Stimulated activated CD8-positive, alpha-beta memory T cell treated with anti-CD3 and anti-CD28 coated beads, Interleukin-12 subunit alpha, Interleukin-12 subunit beta, amount 100 ng/mL, for 24 hours (primary cell): ENCODE measurements at regions not wholly inside any gene's neighbourhood (a gene's known extent, or its start where the extent isn't known, plus 50 kb on each side); places are given as distances from the start of the nearest gene placed in this dataset.

Experiments used
- DNase-seq: peaks from one replicate; pipeline ENCODE4 v3.0.0-alpha.2; 2020; ENCODE audit errors: extremely low read depth

DNA sequence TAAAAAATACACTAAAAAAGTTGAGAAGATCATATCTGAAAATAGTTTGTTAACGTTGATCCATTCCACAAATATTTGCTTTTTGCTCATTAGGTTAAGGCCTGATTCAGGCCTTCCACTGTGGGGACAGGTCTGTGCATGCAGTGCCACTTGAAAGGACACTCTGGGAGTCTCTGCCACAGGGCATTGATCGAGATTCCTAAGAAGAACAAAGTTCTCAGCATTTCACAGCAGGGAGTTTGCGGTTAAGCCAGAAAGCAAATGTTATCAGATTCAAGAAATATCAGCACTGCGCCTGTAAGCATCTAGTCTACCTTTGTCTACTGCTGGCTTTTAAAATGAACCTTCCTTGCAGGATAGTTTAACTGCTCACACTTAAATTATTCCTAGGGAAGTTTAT, 62.2 kb upstream of the TNIP3 start:
- no peak for DNase-seq

DNA sequence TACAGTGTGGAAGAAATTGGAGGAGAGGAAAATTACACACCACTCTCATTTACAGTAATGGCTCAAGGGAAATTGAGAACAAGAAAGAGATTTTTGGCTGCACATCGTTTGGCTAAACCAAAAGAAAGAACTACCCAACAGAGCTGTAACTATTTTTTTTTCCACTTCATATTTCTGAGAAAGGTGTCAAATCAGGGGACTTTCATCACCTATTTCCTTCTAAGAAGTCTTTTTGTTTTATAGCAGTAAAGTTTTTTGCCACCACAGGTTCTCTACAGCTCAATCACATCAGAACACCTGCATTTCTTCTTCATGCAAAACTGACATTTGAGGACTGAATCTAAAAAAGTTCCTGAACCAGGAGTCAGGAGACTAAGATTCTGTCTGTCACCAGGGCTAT, 57.5 kb upstream of the TNIP3 start:
- DNase-seq, result no peak

DNA sequence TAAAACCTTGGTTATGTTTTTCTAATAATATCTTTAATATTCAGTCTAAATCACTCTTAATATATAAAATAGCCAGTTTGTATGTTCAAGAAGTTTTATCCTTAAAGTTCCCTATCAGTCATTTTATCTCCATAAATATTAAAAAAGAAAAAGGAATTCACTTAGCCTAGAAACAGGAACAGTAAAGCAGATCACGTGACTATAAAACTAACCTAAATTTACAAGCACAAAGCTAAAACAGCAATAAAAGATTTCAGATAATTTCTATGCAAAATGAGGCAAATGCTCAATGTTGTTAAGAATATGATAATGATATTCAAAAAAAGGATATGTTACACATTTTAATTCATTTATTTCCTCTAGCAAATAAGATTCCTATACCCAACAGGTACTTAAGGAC, 57.1 kb upstream of the TNIP3 start:
- DNase-seq, result no peak

DNA sequence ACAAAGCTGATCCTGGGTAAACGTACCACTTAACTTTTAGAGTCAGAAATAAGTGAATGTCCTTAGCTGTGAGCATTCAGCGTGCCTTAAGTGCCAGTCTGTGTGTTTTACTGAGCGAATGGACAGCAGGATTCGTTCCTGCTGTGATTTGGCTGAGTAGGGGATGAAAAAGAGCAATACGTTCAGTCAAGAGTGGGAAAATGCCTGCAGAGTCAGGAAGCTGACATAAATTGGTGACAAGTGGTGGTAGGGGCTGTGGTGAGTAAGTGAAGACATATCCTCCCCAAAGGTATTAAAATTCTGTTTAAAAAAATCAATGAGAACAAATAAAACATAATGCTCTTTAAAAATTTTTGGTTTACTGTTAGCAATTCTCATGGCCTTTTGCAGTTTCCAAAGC, 56.6 kb upstream of the TNIP3 start:
- DNase-seq, result no peak

DNA sequence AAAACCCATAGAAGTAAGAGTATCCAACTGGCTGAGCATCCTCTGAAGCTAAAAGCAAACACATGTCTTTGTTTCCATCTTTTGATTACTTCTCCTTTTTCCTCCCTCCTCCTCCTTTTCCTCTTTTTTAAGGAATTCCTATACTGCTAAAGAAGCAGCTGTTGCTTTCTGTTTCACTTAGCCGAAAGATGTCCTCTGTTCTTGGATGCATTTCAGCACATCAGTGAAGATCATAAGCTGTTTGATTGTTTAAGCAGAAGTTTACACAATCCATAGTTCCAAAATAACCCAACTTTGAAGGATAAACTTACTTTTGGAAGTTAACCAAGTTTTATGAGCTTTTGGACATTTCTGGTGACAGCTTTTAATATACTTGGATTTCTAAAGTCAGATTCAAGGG, 55.1 kb upstream of the TNIP3 start:
- no peak for DNase-seq

DNA sequence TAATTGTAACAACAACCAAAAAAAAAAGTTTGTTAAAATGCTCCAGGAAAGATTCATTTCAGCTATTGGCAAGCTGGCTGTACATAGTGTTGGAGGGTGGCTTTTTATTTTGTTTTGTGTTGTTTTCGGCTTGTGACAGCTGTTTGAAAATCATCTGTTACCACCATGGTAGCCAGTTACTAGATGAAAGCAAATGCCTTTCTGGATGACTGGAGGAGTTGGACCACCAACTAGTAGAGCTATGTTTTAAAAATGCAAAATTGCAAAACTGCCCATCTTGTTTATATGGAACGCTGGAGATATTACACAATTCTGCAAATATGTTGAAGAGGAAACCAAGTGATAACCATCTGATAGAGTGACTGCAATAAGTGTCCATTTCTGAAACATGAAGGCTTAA, 53.2 kb upstream of the TNIP3 start:
- DNase-seq, result no peak

DNA sequence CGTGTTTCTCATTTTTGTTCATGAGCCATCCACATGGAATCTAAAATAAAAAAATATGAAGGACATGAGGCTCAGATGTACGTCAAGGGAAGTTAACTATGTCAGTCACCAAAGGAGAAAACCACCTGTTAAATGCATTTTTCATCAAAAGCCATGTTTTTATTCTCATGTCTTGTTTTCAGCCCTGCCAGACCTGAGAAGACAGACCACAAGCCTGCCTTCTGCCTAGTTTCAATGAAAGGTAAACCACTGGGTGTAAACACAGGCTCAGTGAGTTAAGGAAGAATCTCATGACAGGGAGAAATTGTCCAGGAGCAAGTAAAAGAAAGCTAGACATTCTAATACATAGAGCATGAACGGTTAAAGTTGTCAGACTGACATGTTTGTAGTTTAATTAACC, 52.3 kb upstream of the TNIP3 start:
- no peak for DNase-seq

DNA sequence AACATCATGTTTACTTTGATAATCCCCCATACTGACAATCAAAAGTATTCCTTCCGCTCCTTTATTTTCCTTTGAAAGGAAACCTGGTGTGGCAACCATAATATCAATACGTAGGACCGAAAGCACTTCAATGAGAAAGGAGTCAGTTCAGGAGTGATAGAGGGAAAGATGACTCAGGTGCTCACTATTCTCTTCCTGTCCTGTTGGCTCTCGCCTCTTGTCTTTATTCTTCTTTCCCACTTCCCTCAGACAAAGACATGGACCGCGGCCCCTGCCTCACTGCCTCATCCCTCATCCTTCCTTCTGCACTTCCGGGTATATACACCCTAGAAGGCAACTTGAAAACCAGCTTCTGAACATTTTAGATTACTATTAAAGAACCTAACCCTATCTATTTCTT, 49.8 kb upstream of the TNIP3 start:
- DNase-seq, result no peak
